HG03139 (cell line): ENCODE measurements at regions not wholly inside any gene's neighbourhood (a gene's known extent, or its start where the extent isn't known, plus 50 kb on each side); places are given as distances from the start of the nearest gene placed in this dataset.

Experiments
- ATAC-seq: cut with Tn5 transposase; IDR thresholded peaks from one replicate; pipeline ENCODE4 v1.9.1; 2021; ENCODE audit not compliant: unreplicated experiment

DNA sequence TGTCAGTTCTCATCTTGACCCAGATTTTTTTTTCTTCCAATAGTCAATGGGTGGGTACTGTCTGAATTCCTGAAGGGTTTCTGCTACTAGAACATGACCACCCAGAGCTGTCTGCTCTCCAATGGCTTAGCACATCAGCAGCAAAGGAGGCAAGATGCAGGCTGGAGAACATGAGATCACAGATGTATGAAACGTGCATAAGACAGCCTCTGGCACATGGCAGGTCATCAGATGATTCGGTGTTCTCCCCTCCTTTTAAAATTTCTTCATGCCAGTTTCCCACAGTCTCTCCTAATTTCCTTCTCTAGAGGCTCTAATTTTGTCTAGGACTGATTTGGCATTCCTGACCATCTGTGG is 359.3 kb upstream of the TNP1 start:
- ATAC-seq = no peak

DNA sequence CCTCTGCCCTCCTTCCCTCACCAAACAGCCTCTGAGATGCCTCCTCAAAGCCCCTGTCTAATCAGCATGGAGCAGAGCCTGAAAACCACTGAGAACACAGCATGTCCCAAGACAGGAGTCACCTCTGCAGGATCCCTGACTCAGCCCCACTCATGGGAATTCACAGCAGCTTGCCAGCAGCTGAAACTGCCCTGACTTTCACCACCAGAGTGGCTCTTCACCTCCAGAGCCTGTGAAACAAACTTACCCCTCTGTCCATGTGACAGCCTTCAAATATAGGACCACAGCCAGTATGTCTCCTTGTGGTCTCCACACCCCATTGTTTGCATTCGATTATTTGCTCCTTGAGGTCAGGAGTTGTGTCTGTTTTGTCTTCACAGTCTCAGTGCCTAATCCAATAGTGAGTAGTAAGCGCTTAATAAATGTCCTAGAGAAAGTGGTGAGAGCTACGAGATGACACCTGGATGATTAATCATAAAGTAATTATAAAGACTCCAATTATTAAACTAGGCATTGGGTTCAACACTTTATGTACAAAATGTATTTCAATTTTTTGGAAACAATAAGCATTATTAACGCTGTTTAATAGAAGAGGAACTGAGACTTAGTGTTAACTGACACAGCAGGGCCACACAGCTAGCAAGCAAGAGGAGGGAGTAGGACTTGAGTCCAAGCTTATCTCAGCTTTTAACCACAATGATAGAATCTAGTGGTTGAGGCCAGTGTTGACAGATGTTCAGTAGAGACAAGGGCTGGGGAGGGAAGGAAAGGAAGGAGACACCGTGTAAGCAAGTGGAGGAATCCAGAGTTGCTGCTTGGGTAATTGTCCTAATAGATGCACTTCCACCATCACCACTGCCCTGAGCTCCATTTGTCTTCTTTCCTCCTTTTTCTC is 358.7 kb upstream of the TNP1 start:
- ATAC-seq = peak; percentile 53

DNA sequence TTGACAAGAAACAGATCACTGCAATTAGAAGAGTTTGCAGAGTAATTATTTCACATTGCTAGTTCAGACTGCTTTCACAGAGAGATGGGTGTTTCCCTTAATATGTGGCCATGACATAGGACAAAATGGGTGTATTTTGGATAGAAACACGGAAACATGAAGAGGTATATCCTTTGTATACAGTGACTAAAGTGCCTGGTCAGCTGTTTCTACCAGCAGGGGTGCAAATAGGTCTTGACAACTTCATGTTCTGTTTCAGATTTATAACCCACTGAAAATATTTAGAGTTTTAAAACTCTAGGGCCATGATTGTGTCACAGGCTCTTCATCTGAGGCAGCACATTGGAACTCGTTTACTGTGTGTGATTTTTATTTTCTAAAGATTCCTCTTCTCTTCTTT is 357.1 kb upstream of the TNP1 start:
- ATAC-seq = no peak

DNA sequence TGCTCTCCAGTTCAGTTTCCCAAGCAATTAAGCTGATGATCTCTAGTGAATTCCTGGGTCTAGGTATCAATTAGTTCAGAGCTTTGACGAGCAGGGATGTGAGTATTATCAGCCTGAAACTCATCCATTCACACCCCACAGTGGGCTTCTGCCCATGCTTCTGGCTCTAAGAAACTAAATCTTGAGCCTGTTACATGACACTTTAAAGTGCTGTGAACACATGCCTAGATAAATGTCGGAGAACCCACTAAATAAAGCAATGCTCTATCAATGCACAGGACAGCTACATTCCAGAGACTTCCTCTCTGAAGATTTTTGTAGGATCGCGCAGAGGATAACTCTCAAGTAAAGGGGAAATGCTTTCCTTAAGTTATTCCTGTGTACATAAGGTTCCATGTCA is 356.5 kb upstream of the TNP1 start:
- ATAC-seq = no peak

DNA sequence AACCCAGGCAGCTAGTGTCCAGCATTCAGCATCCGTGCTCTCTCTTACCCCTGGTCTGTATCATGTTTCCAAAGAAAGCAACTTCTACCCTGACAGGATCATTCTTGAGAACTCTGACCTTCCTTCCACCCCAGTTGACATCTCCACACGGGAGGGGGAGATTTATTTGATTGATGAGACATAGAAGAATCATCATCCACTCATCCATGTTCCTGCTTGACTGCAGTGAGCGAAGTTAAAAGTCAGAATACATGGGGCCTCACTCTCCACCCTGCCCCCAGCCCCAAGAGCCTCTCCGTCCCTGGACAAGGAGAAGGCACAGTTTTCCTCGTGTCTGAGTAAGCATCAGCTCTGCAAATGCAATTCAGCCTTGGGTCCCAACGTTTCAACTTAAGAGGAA is 356.0 kb upstream of the TNP1 start:
- ATAC-seq = no peak

GRCh38 chr2:217208867-217209266 is 349.0 kb upstream of the TNP1 start:
- no peak for ATAC-seq

- ATAC-seq = no peak
These were observed 347.8 kb upstream of the TNP1 start for GRCh38 chr2:217207699-217208010.

- no peak for ATAC-seq
These were observed 347.2 kb upstream of the TNP1 start for GRCh38 chr2:217206907-217207698.

DNA sequence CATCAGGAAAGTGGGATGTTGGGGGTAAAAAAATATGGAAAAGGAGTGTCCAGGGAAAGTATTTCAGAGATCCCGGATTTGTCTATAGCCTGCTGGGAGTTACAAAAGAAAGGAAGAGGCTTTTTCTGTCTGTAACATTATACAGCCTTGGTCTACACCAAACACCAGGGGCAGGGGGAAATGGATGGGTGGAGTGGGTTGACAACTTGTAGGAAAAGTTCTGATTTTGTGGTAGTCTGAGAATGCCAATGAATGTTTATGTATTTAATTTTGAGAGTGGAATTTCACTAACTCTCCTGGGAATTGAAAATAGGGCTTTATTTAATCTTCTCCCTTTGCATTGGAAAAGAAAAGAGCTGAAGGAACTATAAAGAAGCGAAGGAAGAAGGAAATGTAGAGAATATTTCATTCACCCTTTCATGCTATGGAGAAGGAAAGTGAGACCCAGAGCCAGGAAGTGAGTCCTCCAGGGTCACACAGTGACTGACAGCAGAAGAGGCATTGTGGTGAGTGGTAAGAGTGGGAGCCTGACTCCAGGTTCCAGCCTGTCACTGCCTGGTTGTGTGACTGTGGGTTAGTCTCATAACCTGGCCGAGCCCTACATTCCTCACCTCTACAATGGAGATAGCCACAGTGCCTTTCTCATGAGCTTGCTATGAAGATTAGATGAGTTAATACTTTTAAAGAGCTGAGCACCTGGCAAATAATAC is 346.3 kb upstream of the TNP1 start:
- no peak for ATAC-seq

DNA sequence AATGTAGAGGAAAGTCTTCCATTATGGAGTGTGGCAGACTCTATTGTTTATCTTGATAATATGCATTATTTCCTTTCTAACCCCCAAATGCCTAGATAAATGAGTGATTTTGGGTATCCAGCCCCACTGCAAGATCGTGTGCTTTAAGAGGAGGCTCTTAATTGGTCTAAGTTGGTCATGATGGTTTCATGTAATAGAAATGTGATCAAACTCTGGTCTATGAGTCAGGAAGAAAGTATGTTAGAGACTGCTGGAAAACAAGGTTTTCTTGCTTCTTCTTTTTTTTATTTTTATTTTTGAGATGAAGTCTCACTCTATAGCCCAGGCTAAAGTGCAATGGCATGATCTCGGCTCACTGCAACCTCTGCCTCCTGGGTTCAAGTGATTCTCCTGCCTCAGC is 344.5 kb upstream of the TNP1 start:
- ATAC-seq = no peak

GRCh38 chr2:217203086-217203485 is 343.2 kb upstream of the TNP1 start:
- ATAC-seq = no peak

DNA sequence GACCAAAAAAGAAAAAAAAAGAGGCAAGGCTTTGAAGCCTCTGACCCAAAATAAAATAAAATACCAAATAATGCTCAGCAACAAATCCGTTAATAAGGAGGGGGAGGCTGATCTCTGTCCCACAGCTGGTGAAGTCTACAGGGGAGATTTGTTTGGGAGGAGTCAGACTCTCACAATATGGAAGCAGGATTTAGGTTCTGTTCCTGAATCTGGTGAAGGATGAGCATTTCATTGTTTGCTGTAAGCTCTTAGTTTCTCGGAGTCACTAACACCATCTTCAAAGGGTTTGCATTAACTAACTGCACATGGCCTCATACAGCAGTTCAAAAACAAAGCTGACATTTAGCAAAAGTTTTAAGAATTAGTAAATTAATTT is 339.4 kb upstream of the TNP1 start:
- no peak for ATAC-seq

GRCh38 chr2:217195658-217196446 is 336.0 kb upstream of the TNP1 start:
- no peak for ATAC-seq

GRCh38 chr2:217195016-217195415 is 335.2 kb upstream of the TNP1 start:
- ATAC-seq = no peak

GRCh38 chr2:217193431-217194340 is 333.8 kb upstream of the TNP1 start:
- ATAC-seq = no peak

GRCh38 chr2:217192366-217192765 is 332.5 kb upstream of the TNP1 start:
- no peak for ATAC-seq

- no peak for ATAC-seq
These were observed 329.9 kb upstream of the TNP1 start for GRCh38 chr2:217189747-217190146.

- no peak for ATAC-seq
These were observed 329.3 kb upstream of the TNP1 start for GRCh38 chr2:217189131-217189530.

DNA sequence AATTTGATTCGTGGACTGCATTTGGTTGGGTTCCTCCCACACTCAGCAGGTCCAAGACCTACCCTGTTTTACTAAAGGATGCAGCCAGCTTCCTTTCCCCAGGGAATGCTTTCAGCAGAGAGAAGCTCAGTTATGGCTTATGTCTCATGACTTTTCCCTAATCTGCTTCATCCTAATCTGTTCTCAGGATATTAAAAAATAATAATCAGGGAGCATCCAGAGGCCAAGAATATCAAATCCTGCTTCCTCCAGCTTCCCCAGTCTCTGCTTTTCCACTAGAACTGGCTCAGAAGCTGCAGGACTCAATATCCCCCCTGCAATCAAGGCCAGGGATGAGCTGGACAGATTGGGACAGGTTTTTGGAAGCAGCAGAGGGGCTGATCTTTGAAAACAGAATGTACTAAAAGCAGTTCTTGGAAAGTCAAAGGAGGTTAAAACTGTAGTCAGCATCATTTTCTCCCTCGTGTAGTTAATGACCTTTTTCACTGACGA is 326.9 kb upstream of the TNP1 start:
- ATAC-seq = no peak

GRCh38 chr2:217186152-217186551 is 326.3 kb upstream of the TNP1 start:
- ATAC-seq = no peak
